ENCODE measurements at regions not wholly inside any gene's neighbourhood (a gene's known extent, or its start where the extent isn't known, plus 50 kb on each side); places are given as distances from the start of the nearest gene placed in this dataset.

DNA sequence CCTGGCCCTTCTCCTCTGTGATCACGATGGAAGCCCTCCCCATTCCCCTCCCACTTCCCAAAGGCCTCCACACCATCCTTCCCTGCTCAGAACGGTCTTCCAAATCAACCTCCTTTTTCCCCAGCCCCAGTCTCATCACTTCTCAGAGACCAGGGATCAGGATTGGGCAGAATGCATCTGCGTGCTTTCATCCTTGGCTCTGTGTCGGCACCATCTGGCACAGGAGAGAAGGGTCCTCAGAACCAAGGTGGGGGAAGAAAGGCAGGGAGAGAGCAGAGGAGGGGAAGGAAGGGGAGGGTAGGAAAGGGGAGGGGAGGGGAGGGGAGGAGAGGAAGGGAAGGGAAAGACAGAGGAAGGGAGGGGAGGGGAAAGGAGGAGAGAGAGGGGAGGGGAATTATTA lies 52.4 kb upstream of the FICD start:
- no peaks in the 10 kb centered on the region; a peak in 2 of 5 replicates for H3K27me3 ChIP-seq (ENCODE audit: control insufficient read depth in 1 of 2, insufficient read depth in 2 of 2, low read length in 2 of 2)
- POLR2A ChIA-PET: no interaction called here
- WGBS (ENCODE audit: low lambda C conversion rate): 1% methylated on average over 4 of the region's 4 CpGs
- in situ Hi-C loops (cut with HindIII; ENCODE audit: extremely low pct_ligation_motif_present, low pct_unique_long_range_greater_than_20kb) (no loop called here), intact Hi-C loops (cut with micrococcal nuclease; ENCODE audit: unreplicated experiment) (no loop called here)
- no peaks in the 10 kb centered on the region for H3K36me3 ChIP-seq (replicated peaks in 1 of 2; ENCODE audit: control insufficient read depth in 1 of 2, insufficient read depth in 2 of 2, low read length in 2 of 2)
- TF ChIP-seq, protein P1, sequence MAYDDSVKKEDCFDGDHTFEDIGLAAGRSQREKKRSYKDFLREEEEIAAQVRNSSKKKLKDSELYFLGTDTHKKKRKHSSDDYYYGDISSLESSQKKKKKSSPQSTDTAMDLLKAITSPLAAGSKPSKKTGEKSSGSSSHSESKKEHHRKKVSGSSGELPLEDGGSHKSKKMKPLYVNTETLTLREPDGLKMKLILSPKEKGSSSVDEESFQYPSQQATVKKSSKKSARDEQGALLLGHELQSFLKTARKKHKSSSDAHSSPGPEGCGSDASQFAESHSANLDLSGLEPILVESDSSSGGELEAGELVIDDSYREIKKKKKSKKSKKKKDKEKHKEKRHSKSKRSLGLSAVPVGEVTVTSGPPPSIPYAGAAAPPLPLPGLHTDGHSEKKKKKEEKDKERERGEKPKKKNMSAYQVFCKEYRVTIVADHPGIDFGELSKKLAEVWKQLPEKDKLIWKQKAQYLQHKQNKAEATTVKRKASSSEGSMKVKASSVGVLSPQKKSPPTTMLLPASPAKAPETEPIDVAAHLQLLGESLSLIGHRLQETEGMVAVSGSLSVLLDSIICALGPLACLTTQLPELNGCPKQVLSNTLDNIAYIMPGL (CRISPR knock-in tag; IDR thresholded peaks at IDR 0.05; ENCODE audit: borderline replicate concordance in 1 of 2, low read depth in 1 of 2): no peak
- TF ChIP-seq ZNF333 (CRISPR knock-in tag; IDR thresholded peaks at IDR 0.05; ENCODE audit: borderline replicate concordance) (no peak), THAP11 (CRISPR knock-in tag; IDR thresholded peaks at IDR 0.05) (no peak), PRMT3 (CRISPR knock-in tag; IDR thresholded peaks at IDR 0.05; ENCODE audit: borderline replicate concordance, low read depth) (no peak), ZNF607 (CRISPR knock-in tag; IDR thresholded peaks at IDR 0.05; ENCODE audit: borderline replicate concordance) (no peak)
- TF ChIP-seq, protein P2, sequence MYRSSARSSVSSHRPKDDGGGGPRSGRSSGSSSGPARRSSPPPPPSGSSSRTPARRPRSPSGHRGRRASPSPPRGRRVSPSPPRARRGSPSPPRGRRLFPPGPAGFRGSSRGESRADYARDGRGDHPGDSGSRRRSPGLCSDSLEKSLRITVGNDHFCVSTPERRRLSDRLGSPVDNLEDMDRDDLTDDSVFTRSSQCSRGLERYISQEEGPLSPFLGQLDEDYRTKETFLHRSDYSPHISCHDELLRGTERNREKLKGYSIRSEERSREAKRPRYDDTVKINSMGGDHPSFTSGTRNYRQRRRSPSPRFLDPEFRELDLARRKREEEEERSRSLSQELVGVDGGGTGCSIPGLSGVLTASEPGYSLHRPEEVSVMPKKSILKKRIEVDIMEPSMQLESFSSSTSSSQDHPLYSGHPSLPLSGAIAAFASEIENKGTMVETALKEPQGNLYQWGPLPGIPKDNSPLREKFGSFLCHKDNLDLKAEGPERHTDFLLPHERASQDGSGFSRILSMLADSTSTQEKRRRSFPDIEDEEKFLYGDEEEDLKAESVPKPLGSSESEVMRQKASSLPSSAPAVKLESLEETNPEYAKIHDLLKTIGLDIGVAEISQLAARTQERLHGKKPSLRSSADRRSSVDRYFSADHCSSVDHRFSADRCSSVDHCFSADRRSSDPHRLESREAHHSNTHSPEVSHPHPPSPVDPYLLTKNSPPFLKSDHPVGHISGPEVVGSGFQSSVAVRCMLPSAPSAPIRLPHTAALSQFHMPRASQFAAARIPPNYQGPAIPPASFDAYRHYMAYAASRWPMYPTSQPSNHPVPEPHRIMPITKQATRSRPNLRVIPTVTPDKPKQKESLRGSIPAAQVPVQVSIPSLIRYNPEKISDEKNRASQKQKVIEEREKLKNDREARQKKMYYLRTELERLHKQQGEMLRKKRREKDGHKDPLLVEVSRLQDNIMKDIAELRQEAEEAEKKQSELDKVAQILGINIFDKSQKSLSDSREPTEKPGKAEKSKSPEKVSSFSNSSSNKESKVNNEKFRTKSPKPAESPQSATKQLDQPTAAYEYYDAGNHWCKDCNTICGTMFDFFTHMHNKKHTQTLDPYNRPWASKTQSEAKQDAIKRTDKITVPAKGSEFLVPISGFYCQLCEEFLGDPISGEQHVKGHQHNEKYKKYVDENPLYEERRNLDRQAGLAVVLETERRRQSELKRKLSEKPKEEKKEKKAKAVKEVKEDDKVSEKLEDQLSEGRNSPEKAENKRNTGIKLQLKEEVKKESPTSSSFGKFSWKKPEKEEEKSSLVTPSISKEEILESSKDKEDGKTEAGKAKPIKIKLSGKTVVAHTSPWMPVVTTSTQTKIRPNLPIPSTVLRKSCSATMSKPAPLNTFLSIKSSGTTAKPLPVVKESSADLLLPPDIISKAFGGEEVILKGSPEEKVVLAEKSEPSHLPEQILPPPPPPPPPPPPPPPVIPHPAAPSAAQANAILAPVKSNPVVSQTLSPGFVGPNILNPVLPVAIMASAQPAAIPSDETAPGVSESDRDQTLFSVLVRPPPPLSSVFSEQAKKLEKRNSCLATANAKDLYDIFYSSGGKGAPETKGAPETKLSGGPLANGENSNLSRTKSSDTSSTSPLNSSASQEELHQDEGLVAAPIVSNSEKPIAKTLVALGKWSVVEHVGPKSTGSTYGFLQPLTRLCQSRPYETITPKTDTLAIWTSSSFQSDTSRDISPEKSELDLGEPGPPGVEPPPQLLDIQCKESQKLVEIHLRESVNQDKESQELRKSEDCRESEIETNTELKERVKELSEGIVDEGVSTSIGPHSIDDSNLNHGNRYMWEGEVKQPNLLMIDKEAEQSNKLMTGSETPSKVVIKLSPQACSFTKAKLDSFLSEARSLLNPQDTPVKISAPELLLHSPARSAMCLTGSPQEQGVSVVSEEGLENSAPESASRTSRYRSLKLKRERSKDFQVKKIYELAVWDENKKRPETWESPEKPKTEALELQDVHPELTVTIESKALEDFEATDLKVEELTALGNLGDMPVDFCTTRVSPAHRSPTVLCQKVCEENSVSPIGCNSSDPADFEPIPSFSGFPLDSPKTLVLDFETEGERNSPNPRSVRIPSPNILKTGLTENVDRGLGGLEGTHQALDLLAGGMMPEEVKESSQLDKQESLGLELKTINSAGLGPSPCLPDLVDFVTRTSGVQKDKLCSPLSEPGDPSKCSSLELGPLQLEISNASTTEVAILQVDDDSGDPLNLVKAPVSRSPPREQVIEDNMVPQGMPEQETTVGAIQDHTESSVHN (CRISPR knock-in tag; IDR thresholded peaks at IDR 0.05): no peak
- CTCF ChIA-PET (ENCODE audit: low intra/inter-chr PET ratio, low total read pairs): no interaction called here
- no peaks in the 10 kb centered on the region for H3K9me3 ChIP-seq (ENCODE audit: low read length)
- DNase-seq (ENCODE audit: low spot score): no peak
- no peak overlapping the region for H3K4me2 ChIP-seq (ENCODE audit: low read depth, low read length)
- ATAC-seq: no peak
- BruUV-seq (replicated peaks): no TSS peak
- no peak overlapping the region for H3K9ac ChIP-seq (ENCODE audit: insufficient read depth, low read depth, low read length)
- no peaks in the 10 kb centered on the region for H3K4me1 ChIP-seq (ENCODE audit: insufficient read depth, low read length)
- no peaks in the 10 kb centered on the region for H3K79me2 ChIP-seq (ENCODE audit: insufficient read depth, low read length)
- no peaks in the 10 kb centered on the region for H4K20me1 ChIP-seq (ENCODE audit: insufficient read depth, low read length)
- no peak overlapping the region for H2AFZ ChIP-seq (ENCODE audit: low read length)
- H3K4me3 ChIP-seq (replicated peaks in 1 of 3; ENCODE audit: insufficient read depth in 1 of 3, low read depth in 2 of 3, low read length in 3 of 3): no peak overlapping the region
- no peak for FAIRE-seq
- H3K27ac ChIP-seq (ENCODE audit: extremely low read length, insufficient read depth, low read length): no peak overlapping the region
